ENCODE measurements at regions not wholly inside any gene's neighbourhood (a gene's known extent, or its start where the extent isn't known, plus 50 kb on each side); places are given as distances from the start of the nearest gene placed in this dataset.

- ATAC-seq = no peak
- no peaks in the 10 kb centered on the region for H3K36me3 Mint-ChIP-seq
- no peak for DNase-seq (ENCODE audit: low spot score in 2 of 2)
- peaks cover 8 to 9% of the 10 kb centered on the region in 2 donors for H3K9me3 Mint-ChIP-seq
- no peak overlapping the region for H3K27ac Mint-ChIP-seq
These were observed 595.5 kb upstream of the AGTR1 start for GRCh38 chr3:148102156-148102555.

- Mint-ChIP-seq H3K36me3 (no peaks in the 10 kb centered on the region), H3K27ac (no peak overlapping the region), H3K9me3 (peaks cover 8% of the 10 kb centered on the region in 2 donors)
- no peak for DNase-seq (ENCODE audit: low spot score in 2 of 2)
- ATAC-seq = no peak
These were observed 591.6 kb upstream of the AGTR1 start for GRCh38 chr3:148106062-148106461.

GRCh38 chr3:148126956-148127355, 570.7 kb upstream of the AGTR1 start:
- ATAC-seq (no peak), DNase-seq (ENCODE audit: low spot score in 2 of 2) (no peak)
- Mint-ChIP-seq H3K9me3 (peaks cover 6 to 16% of the 10 kb centered on the region in 2 donors), H3K36me3 (no peaks in the 10 kb centered on the region), H3K27ac (no peak overlapping the region)

- no peaks in the 10 kb centered on the region for H3K36me3 Mint-ChIP-seq
- H3K9me3 Mint-ChIP-seq = peaks cover 11 to 24% of the 10 kb centered on the region in 2 donors
- no peak overlapping the region for H3K27ac Mint-ChIP-seq
- no peak for DNase-seq (ENCODE audit: low spot score in 2 of 2)
- no peak for ATAC-seq
These were observed 569.6 kb upstream of the AGTR1 start for GRCh38 chr3:148128136-148128535.

GRCh38 chr3:148131990-148132638, 565.6 kb upstream of the AGTR1 start:
- ATAC-seq (no peak), DNase-seq (ENCODE audit: low spot score in 2 of 2) (no peak)
- Mint-ChIP-seq H3K9me3 (peaks cover 14 to 34% of the 10 kb centered on the region in 2 donors), H3K27ac (no peak overlapping the region), H3K36me3 (no peaks in the 10 kb centered on the region)

GRCh38 chr3:148136816-148137215, 560.9 kb upstream of the AGTR1 start:
- ATAC-seq (no peak), DNase-seq (ENCODE audit: low spot score in 2 of 2) (no peak)
- peaks cover 13 to 24% of the 10 kb centered on the region in 2 donors for H3K9me3 Mint-ChIP-seq
- H3K27ac Mint-ChIP-seq = no peak overlapping the region
- no peaks in the 10 kb centered on the region for H3K36me3 Mint-ChIP-seq

GRCh38 chr3:148146241-148146640, 551.5 kb upstream of the AGTR1 start:
- ATAC-seq (no peak), DNase-seq (ENCODE audit: low spot score in 2 of 2) (no peak)
- Mint-ChIP-seq H3K9me3 (peaks cover 16 to 18% of the 10 kb centered on the region in 2 donors), H3K36me3 (no peaks in the 10 kb centered on the region), H3K27ac (no peak overlapping the region)

- ATAC-seq (no peak), DNase-seq (ENCODE audit: low spot score in 2 of 2) (no peak)
- peaks cover 10 to 16% of the 10 kb centered on the region in 2 donors for H3K9me3 Mint-ChIP-seq
- no peaks in the 10 kb centered on the region for H3K36me3 Mint-ChIP-seq
- H3K27ac Mint-ChIP-seq = no peak overlapping the region
These were observed 550.5 kb upstream of the AGTR1 start for GRCh38 chr3:148146947-148147826.

GRCh38 chr3:148147903-148148302, 549.8 kb upstream of the AGTR1 start:
- Mint-ChIP-seq H3K9me3 (peaks cover 12 to 18% of the 10 kb centered on the region in 2 donors), H3K27ac (no peak overlapping the region), H3K36me3 (no peaks in the 10 kb centered on the region)
- DNase-seq (ENCODE audit: low spot score in 2 of 2) (no peak), ATAC-seq (no peak)

GRCh38 chr3:148149556-148149955, 548.1 kb upstream of the AGTR1 start:
- ATAC-seq = no peak

GRCh38 chr3:148150141-148150540, 547.6 kb upstream of the AGTR1 start:
- Mint-ChIP-seq H3K36me3 (no peaks in the 10 kb centered on the region), H3K9me3 (peaks cover 9 to 14% of the 10 kb centered on the region in 2 donors), H3K27ac (no peak overlapping the region)
- no peak for DNase-seq (ENCODE audit: low spot score in 2 of 2)
- ATAC-seq = no peak

More at GRCh38 chr3:148149556-148149955, 548.1 kb upstream of the AGTR1 start:
- Mint-ChIP-seq H3K36me3 (no peaks in the 10 kb centered on the region), H3K27ac (no peak overlapping the region), H3K9me3 (peaks cover 10 to 17% of the 10 kb centered on the region in 2 donors)
- DNase-seq (ENCODE audit: low spot score in 2 of 2) = no peak

GRCh38 chr3:148158210-148158609, 539.5 kb upstream of the AGTR1 start:
- Mint-ChIP-seq H3K9me3 (peaks cover 0 to 3% of the 10 kb centered on the region in 2 donors), H3K27ac (no peak overlapping the region), H3K36me3 (no peaks in the 10 kb centered on the region)
- ATAC-seq (no peak), DNase-seq (ENCODE audit: low spot score in 2 of 2) (no peak)

GRCh38 chr3:148162132-148162531, 535.6 kb upstream of the AGTR1 start:
- no peaks in the 10 kb centered on the region for H3K36me3 Mint-ChIP-seq
- ATAC-seq (no peak), DNase-seq (ENCODE audit: low spot score in 2 of 2) (no peak)
- peaks cover 8 to 9% of the 10 kb centered on the region in 2 donors for H3K9me3 Mint-ChIP-seq
- H3K27ac Mint-ChIP-seq = no peak overlapping the region

GRCh38 chr3:148168347-148168746, 529.4 kb upstream of the AGTR1 start:
- no peak for ATAC-seq
- Mint-ChIP-seq H3K9me3 (peaks cover 14 to 20% of the 10 kb centered on the region in 2 donors), H3K27ac (no peak overlapping the region), H3K36me3 (no peaks in the 10 kb centered on the region)
- no peak for DNase-seq (ENCODE audit: low spot score in 2 of 2)

GRCh38 chr3:148173851-148174250, 523.9 kb upstream of the AGTR1 start:
- Mint-ChIP-seq H3K27ac (no peak overlapping the region), H3K9me3 (peaks cover 0 to 13% of the 10 kb centered on the region in 2 donors), H3K36me3 (no peaks in the 10 kb centered on the region)
- DNase-seq (ENCODE audit: low spot score in 2 of 2) = no peak
- ATAC-seq = no peak

GRCh38 chr3:148175214-148175613, 522.5 kb upstream of the AGTR1 start:
- H3K9me3 Mint-ChIP-seq = no peaks in the 10 kb centered on the region
- DNase-seq (ENCODE audit: low spot score in 2 of 2) (no peak), ATAC-seq (no peak)
- no peaks in the 10 kb centered on the region for H3K36me3 Mint-ChIP-seq
- no peak overlapping the region for H3K27ac Mint-ChIP-seq

GRCh38 chr3:148178503-148178902, 519.2 kb upstream of the AGTR1 start:
- no peaks in the 10 kb centered on the region for H3K36me3 Mint-ChIP-seq
- H3K9me3 Mint-ChIP-seq = no peaks in the 10 kb centered on the region
- no peak overlapping the region for H3K27ac Mint-ChIP-seq
- no peak for DNase-seq (ENCODE audit: low spot score in 2 of 2)
- no peak for ATAC-seq

GRCh38 chr3:148184798-148185197, 512.9 kb upstream of the AGTR1 start:
- H3K36me3 Mint-ChIP-seq = no peaks in the 10 kb centered on the region
- no peak for DNase-seq (ENCODE audit: low spot score in 2 of 2)
- no peaks in the 10 kb centered on the region for H3K9me3 Mint-ChIP-seq
- no peak overlapping the region for H3K27ac Mint-ChIP-seq
- ATAC-seq = no peak
